Left lobe of liver (tissue), 2 donors: ENCODE measurements at regions not wholly inside any gene's neighbourhood (a gene's known extent, or its start where the extent isn't known, plus 50 kb on each side); places are given as distances from the start of the nearest gene placed in this dataset.

Experiments used
- ATAC-seq: fragments of 200-7000 bp; cut with Tn5 transposase; one replicate; pipeline ENCODE4 v1.9.1; 2020; ENCODE audit warnings: mild to moderate bottlenecking, moderate library complexity
- DNase-seq: peaks from one replicate; pipeline ENCODE4 v3.0.0-alpha.2; 2020; ENCODE audit warnings: low spot score
- donor health status: DM: no; HTN: no; CAD: no; lungs with moderate emphysema.
- donor health status: DM: no; HTN: yes; CAD: no.

DNA sequence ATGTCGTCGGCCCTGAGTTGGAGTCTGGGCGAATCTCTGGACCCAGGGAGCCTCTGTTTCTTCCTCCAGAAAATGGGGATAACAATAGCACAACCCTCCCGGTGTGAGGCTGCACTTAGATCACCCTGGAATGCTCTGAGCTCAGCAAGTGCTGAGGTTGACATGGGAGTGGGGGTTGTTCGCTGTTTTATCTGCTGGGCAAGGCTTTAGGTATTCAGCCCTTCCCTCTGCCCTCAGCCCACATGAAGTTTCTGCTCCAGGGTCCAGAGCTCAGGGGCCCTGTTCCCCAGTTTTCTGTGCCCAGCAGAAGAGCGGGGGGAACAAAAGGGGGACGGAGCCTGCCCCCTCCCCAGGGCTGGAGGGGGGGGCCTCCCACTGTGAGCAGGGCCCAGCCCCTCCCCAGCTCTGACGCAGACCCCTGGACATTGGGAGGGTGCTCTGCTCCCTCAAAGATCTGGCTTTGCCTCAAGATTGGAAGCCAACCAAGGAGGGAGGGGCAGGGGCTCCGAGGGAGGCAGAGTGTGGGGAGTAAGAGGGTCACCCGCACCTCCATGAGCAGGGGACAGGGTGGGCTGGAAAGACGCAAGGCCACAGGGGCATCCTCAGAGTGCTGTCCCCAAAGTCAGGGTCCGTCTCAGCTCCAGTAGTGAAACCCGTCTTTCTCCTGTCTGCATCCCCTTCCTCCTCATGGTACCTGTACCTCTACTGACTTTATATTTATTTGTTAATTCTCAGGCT lies 215.6 kb downstream of the C9orf50 start:
- no peak for ATAC-seq
- no peak for DNase-seq

DNA sequence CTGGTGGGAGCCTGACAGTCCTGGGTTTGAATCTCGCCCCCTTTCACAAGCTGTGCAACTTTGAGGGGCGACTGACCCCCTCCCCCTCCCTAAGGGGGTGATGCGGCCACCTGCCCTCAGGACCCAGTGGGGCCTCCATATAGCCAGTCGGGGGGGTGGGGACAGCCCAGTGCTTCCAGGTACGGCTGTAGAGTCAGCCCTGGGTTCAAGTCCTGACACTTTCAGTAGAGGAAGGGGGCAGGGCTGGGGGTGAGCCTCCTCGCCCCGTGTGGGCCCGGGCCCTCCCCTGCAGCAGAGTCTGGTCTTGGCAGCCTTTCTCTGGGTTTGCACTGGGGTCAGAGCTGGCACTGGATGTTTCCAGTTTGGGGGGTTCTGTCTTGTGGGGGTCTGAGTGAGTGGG lies 216.3 kb downstream of the C9orf50 start:
- no peak for DNase-seq
- ATAC-seq, result no peak

DNA sequence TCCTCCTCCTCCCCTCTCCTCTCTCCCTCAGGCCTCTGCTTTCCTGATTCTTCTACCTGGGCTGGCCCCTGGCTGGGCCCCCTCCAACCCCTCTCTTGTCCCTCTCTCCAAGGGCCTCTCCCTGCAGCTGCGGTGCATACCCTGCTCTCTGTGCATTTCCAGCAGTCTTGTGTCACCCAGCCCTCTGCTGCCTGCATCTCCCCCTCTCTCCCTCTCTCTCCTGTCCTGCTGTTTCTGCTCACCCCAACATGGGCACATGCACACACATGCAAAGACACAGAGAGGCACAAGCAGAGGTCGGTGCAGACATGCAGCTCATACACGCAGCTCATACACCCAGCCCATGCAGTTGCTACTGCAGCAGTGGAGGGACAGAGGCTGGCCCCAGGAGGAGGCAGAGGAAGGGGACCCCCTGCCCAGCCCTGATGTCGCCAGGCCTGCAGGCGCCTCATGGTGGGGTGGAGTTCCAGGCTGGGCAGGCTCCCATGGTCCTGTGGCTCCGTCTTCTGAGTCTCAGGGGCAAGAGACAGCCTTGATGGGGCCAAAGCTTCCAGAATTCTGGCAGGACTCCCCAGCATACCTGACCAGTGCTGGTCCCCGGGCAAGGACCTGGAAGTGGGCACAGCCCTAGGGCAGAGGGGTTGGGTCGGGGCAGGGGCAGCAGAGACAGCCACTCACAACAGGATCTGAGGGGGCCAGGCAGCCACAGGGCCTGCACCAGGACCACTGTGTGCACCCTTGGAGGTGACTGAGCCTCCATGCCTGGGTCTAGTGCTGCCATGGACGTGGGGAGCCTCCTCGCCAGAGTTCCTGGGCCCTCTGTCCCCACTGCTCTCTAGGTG lies 216.9 kb downstream of the C9orf50 start:
- ATAC-seq (no peak), DNase-seq (no peak)

DNA sequence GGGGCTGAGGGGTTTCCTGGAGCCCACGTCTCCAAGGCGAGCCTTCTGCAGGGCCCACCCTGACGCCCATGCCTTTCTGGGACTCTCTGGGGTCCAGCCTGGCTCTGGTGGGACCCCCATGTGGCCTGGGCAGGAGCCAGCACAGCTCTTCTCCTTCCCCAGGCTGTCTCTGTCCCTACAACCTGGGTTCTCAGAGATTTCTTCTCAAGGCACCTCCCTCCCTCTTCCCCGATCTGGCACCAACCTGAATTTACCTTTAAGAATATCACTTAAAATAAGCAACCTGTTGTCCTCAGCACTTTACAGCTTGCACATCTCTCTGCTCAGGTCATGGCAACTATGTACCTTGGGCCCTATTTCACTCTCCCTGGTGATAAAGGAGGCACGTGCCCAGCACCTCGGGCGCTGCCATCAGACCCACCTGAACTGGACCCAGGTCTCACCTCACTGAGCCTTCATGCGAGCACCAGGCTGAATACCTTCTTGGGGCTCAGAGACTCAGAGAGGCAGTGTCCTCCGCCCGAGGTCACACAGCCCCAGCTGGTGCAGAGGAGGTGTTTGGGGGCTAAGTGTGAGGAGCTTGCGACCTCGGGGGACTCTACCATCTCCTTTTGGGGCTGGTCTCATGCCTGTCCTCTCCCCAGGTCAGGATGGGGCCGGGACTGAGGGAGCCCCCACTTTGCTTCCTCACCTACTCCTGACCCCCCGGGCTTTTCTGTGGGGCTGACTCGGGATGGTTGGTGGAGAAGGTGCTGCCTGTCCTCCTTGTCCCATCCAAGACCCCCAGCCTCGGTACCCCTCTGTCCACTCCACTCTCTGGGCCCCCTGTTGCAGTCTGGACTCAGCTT lies 217.7 kb downstream of the C9orf50 start:
- DNase-seq, result no peak
- no peak for ATAC-seq

DNA sequence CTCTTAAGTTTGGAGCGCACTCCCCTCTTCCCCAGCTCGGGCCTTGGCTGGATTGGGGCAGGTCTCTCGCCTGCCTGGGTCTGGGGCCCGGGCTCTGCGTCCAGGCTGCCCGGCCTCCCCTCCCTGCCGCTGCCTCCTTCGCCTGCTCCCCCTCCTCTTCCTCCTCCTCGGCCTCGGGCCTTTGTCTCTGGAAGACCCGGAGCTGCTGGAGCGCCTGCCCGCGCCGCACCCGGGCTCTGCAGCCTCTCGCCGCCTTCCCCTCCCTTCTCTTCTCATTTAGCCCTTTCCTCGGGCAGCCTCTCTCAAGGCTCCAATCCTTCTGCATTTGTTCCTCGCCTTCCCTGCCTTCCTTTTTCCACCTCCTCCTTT lies 218.5 kb downstream of the C9orf50 start:
- DNase-seq (no peak), ATAC-seq (no peak)

DNA sequence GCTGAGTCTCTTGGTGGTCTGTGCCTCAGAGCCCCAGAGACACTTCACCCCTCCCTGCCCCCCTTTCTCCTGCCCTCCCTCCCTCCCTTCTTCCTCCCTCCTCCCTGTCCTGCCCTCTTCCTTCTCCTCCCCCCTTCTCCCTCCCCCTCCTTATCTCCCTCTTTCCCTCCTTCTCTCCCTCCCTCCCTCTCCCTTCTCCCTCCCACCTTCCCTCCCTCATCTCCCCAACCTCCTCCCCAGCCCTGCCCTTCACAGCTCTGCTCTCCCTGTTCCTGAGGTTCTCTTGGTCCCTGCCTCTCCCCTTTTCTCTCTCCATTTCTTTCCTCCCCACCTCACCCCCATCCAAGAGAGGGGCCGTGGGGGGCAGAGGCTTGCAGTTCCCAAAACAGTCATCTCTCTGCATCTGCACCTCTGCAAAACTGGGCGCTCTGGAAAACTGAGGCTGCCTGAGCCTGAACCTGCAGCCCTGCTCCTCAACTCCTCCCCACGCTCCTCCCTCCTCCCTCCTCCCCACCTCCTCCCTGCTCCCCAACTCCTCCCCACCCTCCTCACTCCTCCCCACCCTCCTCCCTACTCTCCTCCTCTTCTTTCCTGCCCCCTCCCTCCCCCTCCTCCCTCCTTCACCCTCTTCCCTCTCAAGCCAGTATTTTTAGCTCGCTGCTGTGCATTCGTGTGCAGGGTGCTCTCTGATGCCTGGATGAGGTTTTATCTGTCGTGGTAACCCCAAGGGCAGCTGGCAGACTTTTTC lies 219.1 kb downstream of the C9orf50 start:
- DNase-seq (no peak), ATAC-seq (peak; percentile 14)

DNA sequence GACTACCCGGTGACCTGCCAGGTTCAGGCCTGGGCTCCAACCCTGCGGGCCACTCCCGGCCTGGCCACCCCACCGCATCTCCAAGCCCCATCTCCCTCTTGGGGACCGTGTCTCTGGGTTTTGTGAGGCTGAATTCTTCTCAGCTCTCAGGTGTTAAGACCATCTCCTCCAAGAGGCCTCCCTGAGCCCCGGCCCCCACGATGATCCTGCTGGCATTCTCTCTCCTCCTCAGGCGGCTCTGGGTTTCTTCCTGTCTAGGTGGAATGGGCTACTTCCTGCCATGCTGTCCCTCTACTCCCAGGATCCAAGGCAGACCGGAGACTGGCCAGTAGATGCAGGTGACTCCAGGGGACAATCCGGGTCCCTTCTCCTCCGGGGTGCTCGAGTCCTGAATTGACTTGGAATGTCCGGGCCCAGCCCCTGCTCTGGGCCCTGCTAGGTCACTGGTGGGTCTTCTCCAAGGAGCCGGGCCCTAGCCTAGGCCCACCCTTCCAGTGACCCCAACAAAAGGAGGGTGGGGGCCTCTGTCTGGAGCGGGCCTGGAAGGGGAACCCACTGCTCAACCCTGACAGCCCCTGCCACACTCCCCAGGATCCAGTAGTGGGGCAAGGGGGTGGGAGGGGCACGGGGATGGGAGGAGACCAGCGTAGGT lies 219.8 kb downstream of the C9orf50 start:
- no peak for ATAC-seq
- no peak for DNase-seq

DNA sequence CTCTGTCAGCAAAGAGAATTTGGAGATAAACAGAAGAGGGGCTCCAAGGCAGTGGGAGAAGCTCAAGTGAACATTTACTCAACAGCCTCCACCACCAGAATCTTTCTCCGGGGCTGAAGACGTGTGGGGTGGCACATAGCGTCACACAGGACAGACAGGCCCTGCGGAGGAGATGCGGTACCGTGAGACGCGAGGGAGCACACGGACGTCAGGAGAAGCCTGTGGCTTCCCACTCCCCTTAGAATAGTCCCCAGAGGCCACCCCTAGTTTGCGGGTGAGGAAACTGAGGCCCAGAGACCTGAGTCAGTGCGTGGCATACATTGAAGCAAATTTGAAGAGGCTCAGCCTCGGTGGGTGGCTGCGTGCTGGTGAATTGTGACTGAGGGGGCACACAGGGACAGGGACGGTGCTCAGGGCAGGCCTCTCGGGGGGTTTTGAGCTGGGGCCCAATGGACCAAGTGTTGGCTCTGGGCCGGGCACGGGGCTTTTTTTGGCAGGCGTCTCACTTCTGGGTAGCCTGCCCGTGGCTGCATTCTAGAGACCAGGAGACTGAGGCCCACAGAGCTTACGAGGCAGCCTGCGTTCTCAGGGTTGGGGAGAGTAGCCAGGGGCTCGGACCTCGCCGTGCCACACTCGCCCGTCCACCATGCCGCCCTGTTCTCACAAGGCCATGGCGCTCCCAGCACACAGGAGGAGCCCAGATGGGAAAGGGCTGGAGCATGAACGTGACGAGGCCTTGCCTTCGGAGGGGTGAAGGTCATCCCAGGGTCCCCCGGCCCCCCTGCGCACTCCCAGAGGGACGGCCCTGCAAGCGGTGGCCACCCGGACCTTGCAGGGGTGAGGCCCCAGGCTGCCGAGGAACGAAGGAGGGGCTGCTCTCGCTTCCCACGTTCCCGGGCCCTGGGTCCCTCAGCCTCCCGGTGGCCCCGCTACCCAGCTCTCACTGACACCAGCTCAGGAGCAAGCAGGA lies 220.6 kb downstream of the C9orf50 start:
- DNase-seq, result no peak
- no peak for ATAC-seq

DNA sequence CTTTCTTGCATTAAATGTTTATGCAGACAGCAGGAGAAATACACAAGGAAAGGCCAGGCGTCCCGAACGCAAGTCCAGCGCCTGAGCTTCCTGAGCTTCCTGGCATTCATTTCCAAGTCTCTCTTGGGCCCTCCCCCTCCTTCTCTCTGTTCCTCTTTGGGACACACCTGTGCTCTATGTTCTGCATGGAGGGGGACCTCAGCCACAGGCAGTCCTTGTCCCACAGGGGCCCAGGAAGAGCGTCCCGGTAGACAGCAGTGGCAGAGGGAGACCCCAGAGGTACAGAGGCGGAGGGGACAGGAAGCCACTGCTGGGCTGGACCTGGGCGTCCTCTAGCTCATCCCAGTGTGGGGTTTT lies 221.3 kb downstream of the C9orf50 start:
- ATAC-seq, result no peak
- no peak for DNase-seq

DNA sequence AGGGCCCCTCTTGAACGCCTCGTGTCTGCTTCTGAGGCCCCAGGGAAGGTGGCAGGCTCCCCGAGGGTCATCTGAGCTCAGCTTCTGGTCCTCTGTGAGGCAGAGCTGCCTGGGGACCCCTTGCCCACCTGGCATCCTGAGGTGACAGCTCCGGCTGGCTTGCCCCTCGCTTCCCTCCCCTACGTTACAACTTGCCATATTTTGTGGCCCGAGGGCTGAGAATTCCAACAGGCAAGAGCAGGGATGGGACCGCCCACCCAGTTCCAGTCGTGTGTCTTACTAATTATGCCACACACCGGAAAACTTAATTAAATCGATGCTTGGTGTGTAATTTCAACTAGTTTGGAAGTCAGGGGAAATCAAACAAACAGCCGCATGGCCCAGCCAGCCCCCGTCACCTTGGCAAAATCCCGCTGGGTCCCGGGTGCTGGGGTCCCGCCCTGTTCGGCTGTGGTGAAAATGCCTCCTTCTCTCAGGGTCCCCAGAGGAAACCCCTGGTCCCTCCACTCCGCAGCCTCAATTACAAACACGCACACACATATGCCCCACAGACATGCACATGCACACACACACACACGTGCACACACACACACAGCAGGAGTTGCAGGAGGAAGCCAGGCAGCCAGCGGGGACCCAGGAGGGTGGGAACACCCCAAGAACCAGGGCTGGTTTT lies 221.0 kb upstream of the IER5L start:
- ATAC-seq (no peak), DNase-seq (no peak)

DNA sequence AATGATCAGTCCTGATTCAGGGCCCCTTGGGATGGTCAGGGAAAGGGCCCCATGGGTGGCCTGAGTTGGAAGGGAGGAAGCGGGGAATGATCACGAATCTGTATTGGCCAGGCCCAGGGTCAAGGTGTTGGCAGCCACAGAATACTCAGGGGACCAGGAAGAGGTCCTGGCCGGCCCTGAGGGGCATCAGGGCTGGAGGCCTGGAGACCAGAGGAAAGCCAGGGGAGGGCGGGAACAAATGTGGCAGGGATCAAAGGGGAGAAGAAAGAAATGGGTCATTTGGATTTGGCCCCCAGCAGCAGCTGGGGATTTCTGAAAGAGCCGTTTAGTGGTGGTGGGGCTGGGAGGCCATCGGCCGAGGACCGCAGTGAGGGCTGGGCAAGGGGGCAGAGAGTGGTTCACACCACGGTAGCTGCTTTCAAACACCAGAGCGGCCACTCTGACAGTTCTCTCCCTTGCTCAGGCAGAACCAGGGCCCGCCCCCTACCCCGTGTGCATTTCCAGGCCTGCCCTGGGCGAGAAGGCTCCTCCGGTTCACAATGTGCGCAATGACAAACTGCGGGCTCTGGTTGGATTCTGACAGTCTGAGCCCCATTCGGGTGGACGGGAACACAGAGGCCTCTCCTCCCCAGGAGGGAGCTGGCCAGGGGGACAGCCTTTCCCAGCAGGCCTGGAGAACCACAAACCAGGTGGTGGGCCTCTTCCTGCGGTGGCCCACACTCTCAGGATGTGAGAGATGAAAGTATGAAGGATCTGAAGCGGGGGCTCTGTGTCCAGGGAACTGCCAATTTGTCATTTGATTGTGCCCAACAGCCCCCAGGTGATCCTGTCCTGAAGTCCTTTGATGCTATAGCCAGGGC lies 220.3 kb upstream of the IER5L start:
- ATAC-seq (no peak), DNase-seq (no peak)

DNA sequence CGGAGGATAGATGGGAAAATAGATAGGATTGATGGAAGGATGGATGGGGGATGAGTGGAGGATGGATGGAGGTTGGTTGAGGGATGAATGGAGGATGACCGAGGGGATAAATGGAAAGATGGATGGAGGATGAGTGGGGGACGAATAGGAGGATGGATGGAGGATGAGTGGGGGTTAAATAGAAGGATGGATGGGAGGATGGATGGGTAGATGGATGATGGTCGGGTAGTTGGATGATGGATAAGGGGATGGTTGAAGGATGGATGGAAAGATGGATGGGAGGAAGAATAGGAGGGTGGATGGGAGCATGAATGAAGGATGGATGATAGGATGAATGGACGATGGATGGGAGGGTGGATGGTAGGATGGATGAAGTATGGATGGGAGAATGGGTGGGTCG lies 219.3 kb upstream of the IER5L start:
- DNase-seq (no peak), ATAC-seq (no peak)

DNA sequence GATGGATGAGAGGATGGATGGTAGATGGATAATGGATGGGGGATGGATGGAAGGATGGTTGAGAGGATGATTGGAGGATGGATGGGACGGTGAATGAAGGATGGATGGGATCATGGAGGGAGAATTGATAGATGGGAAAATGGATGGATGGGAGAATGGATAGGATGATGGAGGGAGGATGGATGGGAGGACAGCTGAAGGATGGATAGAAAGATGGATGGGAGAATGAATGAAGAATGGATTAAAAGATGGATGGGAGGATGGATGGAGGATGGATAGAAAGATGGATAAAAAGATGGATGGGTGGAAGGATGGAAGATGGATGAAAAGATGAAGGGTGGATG lies 218.3 kb upstream of the IER5L start:
- ATAC-seq (no peak), DNase-seq (no peak)

DNA sequence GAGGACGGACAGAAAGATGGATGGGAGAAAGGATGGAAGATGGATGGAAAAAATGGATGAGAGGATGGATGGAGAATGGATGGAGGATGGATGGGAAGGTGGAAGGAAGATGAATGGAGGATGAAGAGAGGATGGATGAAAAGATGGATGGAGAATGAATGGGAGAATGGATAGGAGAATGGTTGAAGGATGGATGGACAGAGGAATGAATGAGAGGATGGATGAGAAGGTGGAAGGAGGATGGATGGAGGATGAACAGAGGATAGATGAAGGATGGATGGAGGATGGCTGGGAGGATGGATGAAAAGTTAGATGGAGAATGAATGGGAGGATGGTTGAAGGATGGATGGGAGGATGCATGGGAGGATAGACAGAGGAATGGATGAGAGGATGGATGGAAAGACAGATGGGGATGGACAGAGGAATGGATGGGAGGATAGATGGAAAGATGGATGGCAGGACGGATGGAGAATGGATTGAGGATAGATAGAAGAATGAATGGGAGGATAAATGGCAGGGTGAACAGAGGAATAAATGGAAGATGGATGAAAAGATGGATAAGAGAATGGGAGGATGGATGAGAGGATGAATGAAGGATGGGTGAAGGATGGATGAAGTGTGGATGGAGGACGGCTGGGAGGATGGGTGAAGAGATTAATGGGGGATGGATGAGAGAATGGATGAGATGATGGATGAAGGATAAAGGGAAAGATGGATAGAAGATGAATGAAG lies 217.7 kb upstream of the IER5L start:
- DNase-seq (no peak), ATAC-seq (no peak)

DNA sequence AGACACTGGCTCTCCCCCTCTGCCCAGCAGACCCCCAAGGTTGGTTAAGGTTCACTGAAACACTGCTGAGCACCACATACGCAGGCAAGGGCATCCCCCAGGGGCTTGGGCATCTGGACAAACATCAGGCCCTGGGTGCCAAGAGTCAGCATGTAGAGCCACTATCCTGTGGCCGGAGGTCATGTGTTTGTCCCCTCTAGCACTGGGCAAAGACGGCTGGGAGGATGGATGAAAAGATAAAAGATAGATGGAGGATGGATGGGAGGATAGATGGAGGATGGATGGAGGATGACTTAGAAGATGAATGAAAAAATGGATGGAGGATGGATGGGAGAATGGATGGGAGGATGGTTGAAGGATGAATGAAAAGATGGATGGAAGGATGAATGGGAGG lies 216.8 kb upstream of the IER5L start:
- ATAC-seq (no peak), DNase-seq (no peak)

DNA sequence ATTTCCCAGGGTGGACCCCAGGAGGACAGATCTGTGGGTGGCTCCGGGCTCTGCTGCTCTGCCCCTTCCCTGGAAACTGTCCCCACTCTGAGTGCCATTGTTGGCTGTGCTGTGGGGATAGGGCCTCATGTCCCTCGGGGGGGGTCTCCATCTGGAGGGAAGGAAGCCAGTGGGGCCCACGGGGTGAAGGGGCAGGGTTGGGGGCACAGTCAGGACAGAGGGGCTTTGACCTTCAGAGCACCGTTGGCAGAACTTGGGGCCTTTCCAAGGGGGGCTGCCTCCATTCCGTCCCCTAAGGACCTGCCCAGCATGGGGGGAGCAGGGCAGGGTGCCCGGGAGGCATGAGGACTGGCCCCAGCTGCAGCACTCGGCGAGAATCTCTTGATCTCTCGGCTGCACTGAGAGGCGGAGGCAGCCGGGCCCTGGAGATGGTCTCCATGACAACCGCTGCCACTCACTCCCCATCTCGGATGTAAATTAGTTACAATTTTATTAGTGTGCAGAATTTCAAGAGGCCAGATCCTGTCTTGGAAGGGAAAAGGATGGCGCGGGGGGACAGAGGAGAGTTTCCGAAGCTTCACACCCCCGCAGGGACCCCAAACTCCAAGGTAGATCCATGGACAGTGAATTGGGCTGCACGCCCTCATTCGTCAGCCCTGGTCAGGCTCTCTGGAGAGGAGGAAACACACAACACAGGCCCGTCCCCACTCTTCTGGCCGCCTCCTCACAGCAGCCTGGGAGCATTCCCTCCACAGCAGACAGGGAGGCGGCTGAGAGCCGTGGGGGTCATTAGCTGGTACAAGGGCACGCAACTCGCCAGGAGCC lies 216.2 kb upstream of the IER5L start:
- ATAC-seq (no peak), DNase-seq (no peak)
